ENCODE measurements at regions not wholly inside any gene's neighbourhood (a gene's known extent, or its start where the extent isn't known, plus 50 kb on each side); places are given as distances from the start of the nearest gene placed in this dataset.
"Not testable (repeated sequence)": the region's sequence is repeated elsewhere in the genome, so short reads cannot be mapped to it uniquely, and the experiment has no call there.

DNA sequence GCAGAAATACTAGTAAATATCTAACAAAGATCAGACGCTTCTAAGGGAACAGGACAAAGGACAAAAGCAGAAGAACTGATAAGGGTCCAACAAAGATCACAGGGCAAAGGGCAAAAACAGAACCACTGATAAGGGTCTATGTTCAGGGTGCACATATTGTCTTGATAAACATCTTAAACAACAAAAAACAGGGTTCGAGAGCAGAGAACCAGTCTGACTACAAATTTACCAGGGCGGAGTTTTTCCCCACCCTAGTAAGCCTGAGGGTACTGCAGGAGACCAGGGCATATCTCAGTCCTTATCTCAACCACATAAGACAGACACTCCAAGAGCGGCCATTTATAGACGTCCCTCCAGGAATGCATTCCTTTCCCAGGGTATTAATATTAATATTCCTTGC, 833.5 kb downstream of the BRINP3 start:
- not testable (repeated sequence) for TF ChIP-seq GATA3 (IDR thresholded peaks at IDR 0.05; ENCODE audit: borderline replicate concordance); RFX5 (IDR thresholded peaks at IDR 0.05)

All from A549 (cell line).